GM21529 (cell line): ENCODE measurements at regions not wholly inside any gene's neighbourhood (a gene's known extent, or its start where the extent isn't known, plus 50 kb on each side); places are given as distances from the start of the nearest gene placed in this dataset.
"Not testable (repeated sequence)": the region's sequence is repeated elsewhere in the genome, so short reads cannot be mapped to it uniquely, and the experiment has no call there.

Experiments used
- ATAC-seq: cut with Tn5 transposase; IDR thresholded peaks from one replicate; pipeline ENCODE4 v1.9.1; 2021; ENCODE audit not compliant: unreplicated experiment

DNA sequence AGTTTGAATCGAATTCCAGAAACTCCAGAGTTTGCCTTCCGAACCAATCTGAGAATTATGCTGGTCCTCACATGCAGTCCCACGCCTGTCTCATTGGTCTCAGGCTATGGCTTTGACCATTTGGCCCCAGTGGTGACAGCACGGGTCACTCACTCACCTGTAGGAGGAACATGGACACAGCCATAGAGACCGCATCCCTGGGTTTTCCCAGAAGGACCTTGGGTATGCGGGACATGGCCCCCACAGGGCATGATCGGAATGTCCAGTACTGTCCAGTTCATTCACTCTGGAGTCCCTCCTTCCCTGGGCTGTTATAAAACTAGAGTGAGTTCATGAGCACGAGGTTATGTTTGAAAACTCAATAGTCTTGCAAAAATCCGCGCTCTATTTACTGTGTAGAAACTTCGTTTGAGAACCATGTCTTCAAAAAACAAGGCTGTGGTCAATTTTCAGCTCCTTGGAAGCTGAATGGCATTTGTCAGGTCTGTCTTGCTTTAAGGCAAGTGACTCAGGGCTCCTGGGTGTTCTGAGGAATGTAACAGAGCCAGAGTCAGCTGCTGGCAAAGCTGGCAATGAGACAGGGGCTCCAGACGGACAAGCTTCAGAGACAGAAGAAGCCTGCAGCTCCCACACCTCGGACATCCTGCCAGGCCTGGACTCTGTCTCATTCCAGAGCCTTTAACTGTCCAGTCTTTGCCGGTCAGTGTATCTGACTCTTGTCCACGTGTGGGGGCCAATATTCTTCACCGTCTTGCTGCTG lies 86.7 kb upstream of the TMEM18 start:
- no peak for ATAC-seq

DNA sequence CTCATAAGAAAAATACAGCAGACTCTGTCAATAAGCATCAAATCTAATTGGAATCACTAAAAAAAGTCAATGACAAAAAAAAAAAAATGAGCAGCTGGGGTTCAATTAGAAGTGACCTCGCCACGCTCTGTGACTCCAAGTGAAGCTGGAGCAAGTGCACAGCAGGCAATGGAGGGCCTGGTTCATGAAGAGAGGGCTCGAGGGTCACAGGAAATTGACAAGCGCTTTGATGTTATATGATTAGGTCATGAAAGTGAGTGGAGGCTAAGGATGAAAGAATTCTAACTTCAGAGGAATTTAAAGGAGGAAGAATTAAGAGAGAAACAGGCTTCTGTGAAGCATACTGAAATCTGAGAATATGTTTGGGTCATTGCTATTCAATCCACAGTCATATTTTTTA lies 85.4 kb upstream of the TMEM18 start:
- ATAC-seq, result no peak

DNA sequence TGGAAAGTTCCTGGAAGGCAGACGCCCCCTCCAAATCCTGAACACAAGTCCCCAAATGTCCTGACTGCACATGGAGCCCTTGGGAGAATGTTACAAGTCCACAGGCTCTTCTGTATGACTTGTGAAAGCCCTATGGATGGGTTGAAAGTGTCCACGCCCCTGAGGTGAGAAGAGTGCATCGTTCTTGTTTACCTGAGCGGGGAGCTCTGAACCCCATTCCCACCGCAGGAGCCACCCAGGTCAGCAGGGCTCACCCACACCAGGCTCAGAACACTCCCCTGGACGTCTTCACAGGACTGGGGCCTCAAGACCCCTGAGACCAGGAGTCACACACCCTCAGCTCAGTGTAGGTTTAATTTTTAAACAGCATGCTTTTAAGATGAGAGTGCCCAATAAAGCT lies 84.2 kb upstream of the TMEM18 start:
- ATAC-seq, result no peak

DNA sequence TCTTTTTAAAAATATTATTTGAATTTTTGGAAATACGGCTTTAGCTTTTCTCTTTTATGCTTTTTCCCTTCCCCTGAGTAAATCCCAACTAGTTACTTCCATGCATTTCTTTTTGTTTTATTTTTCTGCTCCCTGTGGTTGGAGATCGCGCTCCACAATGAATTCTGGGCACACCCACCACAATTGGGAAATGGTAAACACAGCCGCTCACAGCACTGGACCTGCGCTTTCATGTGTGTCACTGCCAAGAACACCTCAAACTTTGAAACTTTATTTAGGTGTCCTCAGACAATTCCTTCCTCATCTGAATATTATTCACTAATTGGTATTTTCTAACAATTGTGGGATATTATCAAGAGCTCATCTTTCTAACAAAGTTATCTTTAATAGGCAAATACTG lies 82.8 kb upstream of the TMEM18 start:
- no peak for ATAC-seq

DNA sequence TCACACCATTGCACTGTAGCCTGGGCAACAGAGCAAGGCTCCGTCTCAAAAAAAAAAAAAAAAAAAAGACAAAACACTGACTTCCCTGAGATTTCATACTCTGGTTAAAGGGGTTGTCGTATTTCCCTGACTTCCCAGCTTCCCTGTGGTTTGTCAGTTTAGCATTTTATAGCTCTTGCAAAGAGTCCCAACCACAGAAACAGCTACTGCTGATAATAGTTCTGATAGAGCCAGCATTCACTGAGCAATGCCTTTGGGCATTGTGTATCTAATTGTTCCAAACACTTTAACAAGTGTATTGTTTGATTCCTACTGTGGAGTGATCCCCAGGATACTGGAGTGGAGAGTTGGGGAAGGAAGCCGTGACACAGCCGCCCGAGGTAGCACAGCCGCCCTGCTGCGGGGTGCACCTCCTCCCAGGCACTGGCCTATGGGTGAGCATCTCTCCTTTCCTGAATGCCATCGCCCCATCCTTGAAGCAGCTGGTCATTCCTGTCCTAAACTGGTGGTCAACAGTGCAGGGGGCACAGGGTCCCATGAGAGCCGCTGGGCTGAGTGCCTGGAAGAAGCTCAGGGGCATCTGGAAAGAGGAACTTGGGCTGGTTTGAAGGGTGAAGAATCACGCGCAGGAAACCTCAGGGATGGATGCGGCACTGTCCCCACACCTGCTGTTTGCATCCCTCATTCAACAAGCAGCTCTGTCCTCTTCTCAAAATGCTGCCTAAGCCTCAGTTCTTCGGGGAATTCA lies 81.0 kb upstream of the TMEM18 start:
- no peak for ATAC-seq

DNA sequence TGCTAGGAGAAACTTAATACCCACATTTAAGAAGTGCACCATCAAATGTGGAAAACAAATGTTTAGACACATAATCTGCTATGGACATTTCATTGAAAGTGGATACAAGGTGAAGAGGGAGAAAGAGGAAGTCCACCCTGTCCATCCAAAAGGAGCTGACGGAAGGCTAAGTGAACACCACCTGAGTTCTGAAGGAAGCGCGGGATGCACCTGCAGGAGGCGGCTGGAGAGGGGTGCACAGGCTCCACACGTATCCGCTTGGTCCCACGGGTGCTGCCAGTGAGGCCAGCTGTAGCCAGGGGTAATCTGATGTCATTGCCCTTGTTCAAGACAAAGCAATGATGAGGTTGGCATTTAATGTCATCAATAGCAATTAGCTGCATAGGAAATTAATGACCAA lies 75.9 kb upstream of the TMEM18 start:
- no peak for ATAC-seq

DNA sequence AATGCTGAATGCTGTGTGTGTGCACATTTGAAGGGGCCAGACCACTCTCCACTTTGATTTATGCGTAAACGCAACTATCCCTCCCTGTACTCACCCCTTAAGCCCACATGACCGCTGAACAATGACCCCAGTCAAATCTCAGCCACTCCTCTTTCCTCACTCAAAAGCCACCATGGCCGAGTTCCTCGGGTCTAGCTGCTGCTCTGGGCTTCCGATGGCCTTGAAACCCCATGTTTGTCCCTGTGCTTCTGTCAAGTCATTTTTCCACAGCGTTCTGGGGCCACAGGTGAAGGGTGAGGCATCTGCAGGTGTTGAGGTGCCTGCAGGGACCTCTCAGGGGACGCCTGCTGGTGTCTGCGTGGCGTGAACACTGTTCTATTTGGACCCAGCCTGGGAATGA lies 74.3 kb upstream of the TMEM18 start:
- no peak for ATAC-seq

DNA sequence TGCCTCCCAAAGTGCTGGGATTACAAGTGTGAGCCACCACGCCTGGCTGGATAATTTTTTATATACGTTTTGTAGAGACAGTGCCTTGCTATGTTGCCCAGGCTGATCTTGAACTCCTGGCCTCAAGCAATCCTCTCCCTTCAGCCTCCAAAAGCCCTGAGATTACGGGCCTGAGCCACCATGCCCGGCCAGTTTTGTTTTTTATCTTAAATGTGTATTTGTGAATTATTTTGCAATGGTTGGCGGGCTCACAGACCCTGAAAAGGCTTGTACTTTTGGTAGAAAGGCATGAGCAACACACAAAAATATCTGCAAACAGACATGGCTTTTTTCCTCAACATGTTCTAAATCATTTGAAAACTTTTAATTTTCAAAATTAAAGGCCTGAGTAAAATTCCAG lies 73.4 kb upstream of the TMEM18 start:
- no peak for ATAC-seq

DNA sequence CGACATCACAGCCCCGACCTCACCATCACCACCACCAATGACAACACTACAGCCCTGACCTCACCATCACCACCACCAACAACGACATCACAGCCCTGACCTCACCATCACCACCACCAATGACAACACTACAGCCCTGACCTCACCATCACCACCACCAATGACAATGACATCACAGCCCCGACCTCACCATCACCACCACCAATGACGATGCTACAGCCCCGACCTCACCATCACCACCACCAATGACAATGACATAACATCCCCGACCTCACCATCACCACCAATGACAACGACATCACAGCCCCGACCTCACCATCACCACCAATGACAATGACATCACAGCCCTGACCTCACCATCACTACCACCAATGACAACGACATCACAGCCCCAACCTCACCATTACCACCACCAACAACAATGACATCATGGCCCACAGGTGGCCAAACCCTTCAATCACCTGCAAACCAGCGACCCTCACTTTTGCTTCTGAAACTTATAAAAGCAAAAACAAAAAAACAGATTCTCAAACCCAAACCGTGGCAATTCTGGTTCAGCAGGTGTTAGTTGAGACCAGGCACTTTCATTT lies 70.7 kb upstream of the TMEM18 start:
- ATAC-seq, result no peak

DNA sequence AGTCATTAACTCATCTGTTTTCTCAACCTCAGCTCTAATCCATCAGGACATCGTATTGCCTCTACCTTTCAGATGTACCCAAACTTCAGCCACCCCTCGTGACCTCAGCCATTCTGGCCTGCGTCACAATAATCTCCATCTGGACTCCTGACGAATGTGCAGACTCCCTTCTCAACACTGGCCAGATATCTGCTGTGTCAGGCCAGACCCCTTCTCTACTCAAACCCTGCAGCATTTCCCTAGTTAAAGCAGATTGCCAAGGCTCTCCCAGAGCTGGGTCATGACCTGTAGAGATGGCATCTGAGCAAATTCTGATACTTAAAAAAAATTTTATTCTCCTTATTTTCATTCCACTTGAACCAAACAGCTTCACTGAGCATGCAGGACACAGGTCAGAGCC lies 69.5 kb upstream of the TMEM18 start:
- ATAC-seq, result no peak

DNA sequence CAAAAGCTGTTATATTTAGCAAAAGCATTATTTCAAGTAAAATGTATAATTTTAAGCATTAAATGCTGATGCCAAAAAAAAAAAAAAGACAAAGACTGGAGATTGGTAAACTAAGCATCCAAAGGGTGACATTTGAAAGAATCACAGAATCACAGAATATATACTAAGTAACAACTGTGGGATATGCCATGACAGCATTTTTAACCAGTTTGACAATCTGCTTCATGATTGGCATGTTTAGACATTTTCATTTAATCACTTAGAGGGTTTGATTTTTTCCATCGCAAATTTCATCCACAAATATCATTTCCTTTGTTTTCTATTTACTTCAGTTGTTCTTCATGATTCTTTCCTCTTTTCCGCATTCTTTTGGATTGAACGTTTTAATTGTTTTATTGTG lies 66.9 kb upstream of the TMEM18 start:
- ATAC-seq, result no peak

DNA sequence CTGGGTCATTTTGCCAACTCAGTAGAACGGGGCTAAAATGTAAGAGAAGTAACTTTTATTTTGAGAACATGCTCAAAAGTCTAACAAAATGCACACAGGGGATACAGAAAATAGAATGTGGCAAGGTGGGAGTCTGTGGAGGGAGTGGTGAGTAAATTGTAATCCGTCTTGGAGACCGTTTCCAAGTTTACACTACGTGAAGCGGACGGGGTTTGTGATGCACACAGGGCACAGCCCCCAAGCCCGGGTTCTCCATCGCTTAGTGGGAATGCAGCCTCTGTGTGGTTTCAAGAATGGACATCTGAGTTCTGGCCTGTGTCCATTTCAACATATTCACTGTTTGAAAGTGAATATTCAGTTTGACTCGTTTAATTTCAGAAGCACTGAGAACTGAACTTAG lies 65.0 kb upstream of the TMEM18 start:
- no peak for ATAC-seq

DNA sequence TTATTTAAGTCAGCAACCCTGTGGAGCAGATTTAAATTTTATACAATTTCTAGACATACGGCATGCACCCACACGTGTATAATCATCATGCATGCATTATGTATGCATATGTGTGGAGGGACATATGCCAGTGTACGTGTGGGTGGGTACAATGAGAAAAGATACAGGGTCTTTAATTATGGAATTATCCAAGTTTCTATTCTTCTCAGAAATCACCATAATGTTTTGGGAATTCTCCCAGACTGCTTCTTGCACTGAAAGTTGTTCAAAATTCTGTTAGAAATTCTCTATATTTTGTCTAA lies 63.9 kb upstream of the TMEM18 start:
- no peak for ATAC-seq

DNA sequence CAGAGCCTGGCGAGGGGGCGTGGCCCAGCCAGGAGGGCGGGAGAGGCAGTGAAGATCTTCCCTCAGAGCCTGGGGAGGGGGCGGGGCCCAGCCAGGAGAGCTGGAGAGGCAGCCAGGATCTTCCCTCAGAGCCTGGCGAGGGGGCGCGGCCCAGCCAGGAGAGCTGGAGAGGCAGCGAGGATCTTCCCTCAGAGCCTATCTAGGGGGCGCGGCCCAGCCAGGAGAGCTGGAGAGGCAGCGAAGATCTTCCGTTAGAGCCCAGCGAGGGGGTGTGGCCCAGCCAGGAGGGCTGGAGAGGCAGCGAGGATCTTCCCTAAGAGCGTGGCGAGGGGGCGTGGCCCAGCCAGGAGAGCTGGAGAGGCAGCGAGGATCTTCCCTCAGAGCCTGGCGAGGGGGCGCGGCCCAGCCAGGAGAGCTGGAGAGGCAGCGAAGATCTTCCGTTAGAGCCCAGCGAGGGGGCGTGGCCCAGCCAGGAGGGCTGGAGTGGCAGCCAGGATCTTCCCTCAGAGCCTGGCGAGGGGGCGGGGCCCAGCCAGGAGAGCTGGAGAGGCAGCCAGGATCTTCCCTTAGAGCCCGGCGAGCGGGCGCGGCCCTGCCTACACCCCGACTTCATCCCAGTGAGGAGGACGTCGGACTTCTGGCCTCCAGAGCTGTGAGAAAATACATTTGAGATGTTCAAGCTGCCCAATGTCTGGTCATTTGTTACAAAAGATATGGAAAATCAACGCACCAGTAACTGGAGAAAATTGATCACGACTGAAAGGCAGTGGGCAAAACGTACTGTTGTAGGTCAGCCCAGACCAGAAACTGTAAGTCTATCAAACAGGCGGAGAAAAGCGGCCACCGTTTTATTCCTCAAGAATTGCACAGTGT lies 63.4 kb upstream of the TMEM18 start:
- not testable (repeated sequence) for ATAC-seq

DNA sequence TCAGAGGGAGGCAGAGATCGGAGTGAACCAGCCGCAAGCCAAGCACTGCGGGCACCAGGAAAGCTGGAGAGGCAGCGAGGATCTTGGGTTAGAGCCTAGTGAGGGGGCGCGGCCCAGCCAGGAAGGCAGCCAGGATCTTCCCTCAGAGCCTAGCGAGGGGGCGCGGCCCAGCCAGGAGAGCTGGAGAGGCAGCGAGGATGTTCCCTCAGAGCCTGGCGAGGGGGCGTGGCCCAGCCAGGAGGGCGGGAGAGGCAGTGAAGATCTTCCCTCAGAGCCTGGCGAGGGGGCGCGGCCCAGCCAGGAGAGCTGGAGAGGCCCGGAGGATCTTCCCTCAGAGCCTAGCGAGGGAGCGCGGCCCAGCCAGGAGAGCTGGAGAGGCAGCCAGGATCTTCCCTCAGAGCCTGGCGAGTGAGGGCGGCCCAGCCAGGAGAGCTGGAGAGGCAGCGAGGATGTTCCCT lies 62.7 kb upstream of the TMEM18 start:
- not testable (repeated sequence) for ATAC-seq

DNA sequence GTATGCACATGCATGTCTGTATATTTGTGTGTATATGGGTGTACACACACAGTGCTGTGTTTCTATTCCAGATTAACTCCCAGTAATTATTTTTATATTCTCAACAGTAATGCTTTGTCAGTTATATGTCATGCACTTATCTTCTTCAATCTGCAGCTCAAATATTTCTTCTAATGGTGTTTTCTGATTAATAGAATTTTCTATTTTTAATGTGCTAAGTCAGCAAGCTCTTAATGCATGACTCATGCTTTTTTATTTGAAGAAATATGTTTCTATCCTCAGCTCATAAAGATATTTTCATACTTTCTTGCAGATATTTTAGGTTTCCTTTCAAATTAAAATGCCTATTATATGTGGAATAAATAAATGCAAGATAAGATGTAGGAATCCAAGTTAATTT lies 59.7 kb upstream of the TMEM18 start:
- ATAC-seq, result no peak

DNA sequence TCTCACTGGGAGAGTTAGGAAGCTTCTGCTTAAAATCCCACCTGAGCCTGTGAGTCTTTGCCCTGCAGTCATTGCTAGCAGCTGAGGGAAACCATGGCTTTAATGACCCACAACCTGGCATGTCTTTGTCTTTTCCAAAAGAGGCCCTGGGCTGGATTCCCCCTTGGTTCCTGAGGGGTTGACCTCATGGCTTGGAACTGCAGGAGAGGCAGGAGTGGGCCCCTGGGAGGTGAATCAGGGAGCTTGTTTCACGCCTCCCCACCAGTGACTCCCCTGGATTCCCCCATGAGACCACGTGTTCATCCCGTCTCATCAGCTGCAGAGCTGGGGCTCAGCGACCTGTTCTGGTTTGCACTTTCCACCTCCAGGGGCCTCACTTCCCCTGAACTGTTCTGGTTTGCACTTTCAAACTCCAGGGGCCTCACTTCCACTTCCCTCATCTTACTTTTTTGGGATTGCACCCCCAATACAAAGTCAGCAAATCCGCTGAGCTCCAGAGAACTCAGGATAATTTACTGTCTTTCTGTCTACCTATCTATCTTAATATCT lies 58.5 kb upstream of the TMEM18 start:
- ATAC-seq, result peak; percentile 89

DNA sequence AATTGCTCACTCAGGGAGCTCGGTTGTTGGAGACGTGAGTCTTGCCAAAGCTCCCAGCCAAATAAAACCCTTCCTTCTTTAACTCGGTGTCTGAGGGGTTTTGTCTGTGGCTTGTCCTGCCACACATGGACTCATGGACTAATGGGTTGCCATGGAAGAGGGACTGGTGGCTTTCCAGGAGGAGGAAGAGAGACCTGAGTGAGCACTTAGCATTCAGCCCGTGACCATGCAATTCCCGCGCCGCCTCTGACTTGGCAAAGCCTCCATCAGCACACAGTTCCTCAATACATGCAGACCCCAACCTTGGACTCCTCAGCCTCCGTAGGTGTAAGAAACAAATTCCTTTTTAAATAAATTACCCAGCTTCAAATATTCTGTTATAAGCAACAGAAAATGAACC lies 57.3 kb upstream of the TMEM18 start:
- ATAC-seq, result no peak

DNA sequence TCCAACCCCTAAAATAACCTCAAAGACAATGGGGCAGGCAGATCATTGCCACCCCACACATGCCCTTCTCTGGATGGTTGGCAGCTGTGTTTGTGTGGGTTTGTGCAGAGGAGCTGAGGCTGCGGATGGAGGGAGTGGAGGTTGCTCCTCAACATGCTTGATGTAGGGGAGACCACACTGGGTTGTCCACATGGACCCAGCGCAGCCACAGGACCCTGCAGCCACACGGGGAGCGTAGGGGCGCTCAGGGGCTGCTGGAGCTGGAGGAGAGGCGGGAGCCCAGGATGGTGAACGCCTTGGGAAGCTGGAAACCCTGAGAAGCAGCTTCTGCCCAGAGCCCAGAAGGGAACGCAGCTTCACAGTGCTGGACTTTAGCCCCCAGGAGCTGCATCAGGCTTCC lies 56.3 kb upstream of the TMEM18 start:
- ATAC-seq, result no peak

DNA sequence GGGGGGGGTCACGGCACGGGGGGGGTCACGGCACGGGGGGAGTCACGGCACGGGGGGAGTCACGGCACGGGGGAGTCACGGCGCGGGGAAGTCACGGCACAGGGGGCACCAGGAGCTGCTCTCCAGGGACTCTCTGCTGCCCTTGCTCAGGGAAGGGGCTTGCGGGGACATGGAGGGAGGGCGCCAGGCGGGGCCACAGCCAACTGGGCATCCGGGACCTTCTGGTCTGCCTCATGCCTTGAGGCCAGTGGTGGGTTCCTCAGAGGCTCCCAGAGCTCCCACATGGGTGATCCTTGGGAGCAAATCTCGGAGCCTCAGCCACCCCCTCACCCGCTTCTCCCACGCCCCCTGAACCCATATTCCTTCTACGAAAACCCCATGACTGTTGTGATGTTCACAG lies 55.8 kb upstream of the TMEM18 start:
- ATAC-seq, result no peak

DNA sequence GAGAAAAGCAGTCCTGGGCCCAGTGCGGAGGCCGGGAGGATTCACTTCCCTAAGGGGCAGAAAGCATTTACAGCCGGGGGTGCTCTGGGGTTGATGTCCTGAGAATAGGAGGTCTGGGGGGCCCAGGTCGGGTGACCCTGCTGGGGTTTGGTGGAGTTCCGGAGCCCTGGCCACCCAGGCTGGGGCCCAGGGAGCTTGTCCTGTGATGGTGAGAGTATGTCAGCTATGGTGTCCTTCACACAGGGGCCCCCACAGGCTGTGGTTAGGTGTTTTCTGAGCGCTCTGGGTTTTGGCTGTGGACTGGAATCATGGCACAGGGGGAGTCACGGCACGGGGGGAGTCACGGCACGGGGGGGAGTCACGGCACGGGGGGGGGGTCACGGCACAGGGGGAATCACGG lies 54.5 kb upstream of the TMEM18 start:
- ATAC-seq, result no peak
